Cardiac septum (tissue), 1 donor: ENCODE measurements at regions not wholly inside any gene's neighbourhood (a gene's known extent, or its start where the extent isn't known, plus 50 kb on each side); places are given as distances from the start of the nearest gene placed in this dataset.

Experiments
- DNase-seq: peaks from one replicate; pipeline ENCODE4 v3.0.0-alpha.2; 2020; ENCODE audit warnings: low spot score
- intact Hi-C: fragments of 100-400 bp; cut with DNase I; formaldehyde crosslinking; loops from one replicate; pipeline ENCODE4 v1.14.0; 2022
- donor health status: DM: no; HTN: no; CAD: no.

- no peak for DNase-seq
- intact Hi-C loops = no loop called here
Measured at GRCh38 chr2:198340846-198341245, 536.5 kb downstream of the PLCL1 start.

- no peak for DNase-seq
- intact Hi-C loops = no loop called here
Measured at GRCh38 chr2:198339116-198339515, 534.7 kb downstream of the PLCL1 start.

GRCh38 chr2:198337368-198337767 is 533.0 kb downstream of the PLCL1 start:
- DNase-seq = no peak
- intact Hi-C loops = no loop called here

GRCh38 chr2:198328454-198328853 is 524.1 kb downstream of the PLCL1 start:
- intact Hi-C loops = no loop called here
- DNase-seq = no peak

- intact Hi-C loops = no loop called here
- no peak for DNase-seq
Measured at GRCh38 chr2:198327526-198327925, 523.1 kb downstream of the PLCL1 start.

GRCh38 chr2:198326431-198326830 is 522.0 kb downstream of the PLCL1 start:
- intact Hi-C loops = no loop called here
- no peak for DNase-seq

GRCh38 chr2:198325359-198325758 is 521.0 kb downstream of the PLCL1 start:
- intact Hi-C loops = no loop called here
- no peak for DNase-seq

- intact Hi-C loops = no loop called here
- DNase-seq = no peak
Measured at GRCh38 chr2:198324071-198324470, 519.7 kb downstream of the PLCL1 start.

- no peak for DNase-seq
- intact Hi-C loops = no loop called here
Measured at GRCh38 chr2:198322275-198322674, 517.9 kb downstream of the PLCL1 start.

- intact Hi-C loops = no loop called here
- DNase-seq = no peak
Measured at GRCh38 chr2:198321522-198322088, 517.2 kb downstream of the PLCL1 start.

- DNase-seq = no peak
- intact Hi-C loops = loop anchor here (5.0 kb wide), 1 partner anchor 1155 kb away; no protein-coding TSS in a partner anchor
Measured at GRCh38 chr2:198316852-198317396, 512.5 kb downstream of the PLCL1 start.

GRCh38 chr2:198315791-198316630 is 511.6 kb downstream of the PLCL1 start:
- no peak for DNase-seq
- intact Hi-C loops = loop anchor here (5.0 kb wide), 1 partner anchor 1156 kb away; no protein-coding TSS in a partner anchor

GRCh38 chr2:198314559-198315153 is 510.3 kb downstream of the PLCL1 start:
- DNase-seq = no peak
- intact Hi-C loops = loop anchor here (5.0 kb wide), 2 partner anchors 1158 to 1423 kb away; no protein-coding TSS in a partner anchor

- DNase-seq = no peak
- intact Hi-C loops = loop anchor here (5.0 kb wide), 1 partner anchor 1424 kb away; no protein-coding TSS in a partner anchor
Measured at GRCh38 chr2:198312596-198313483, 508.4 kb downstream of the PLCL1 start.

- intact Hi-C loops = loop anchor here (5.0 kb wide), 1 partner anchor 1426 kb away; no protein-coding TSS in a partner anchor
- no peak for DNase-seq
Measured at GRCh38 chr2:198311020-198311419, 506.6 kb downstream of the PLCL1 start.

GRCh38 chr2:198309673-198310280 is 505.4 kb downstream of the PLCL1 start:
- intact Hi-C loops = loop anchor here (5.0 kb wide), 1 partner anchor 1428 kb away; no protein-coding TSS in a partner anchor
- DNase-seq = no peak

GRCh38 chr2:198309081-198309480 is 504.7 kb downstream of the PLCL1 start:
- intact Hi-C loops = no loop called here
- DNase-seq = no peak

GRCh38 chr2:198308368-198308767 is 504.0 kb downstream of the PLCL1 start:
- DNase-seq = no peak
- intact Hi-C loops = no loop called here

GRCh38 chr2:198307093-198307492 is 502.7 kb downstream of the PLCL1 start:
- intact Hi-C loops = no loop called here
- DNase-seq = no peak
